OCI-LY7 (cell line): ENCODE measurements at regions not wholly inside any gene's neighbourhood (a gene's known extent, or its start where the extent isn't known, plus 50 kb on each side); places are given as distances from the start of the nearest gene placed in this dataset.

Experiments used
- BruUV-seq: library from RNA; stranded (reverse); fragments of 400-500 nt; replicated peaks from 2 replicates; lab custom pipeline; 2021; lab: Mats Ljungman, UMichigan
- CTCF ChIA-PET: fragments of 300-600 bp; sonication (Branson Sonifier 250); formaldehyde crosslinking; loops from one replicate; lab custom pipeline; 2022; ENCODE audit warnings: antibody characterized with exemption; ENCODE audit not compliant: unreplicated experiment; lab: Charles Lee
- POLR2A ChIA-PET: fragments of 300-600 bp; sonication (Branson Sonifier 250); formaldehyde crosslinking; loops from one replicate; lab custom pipeline; 2022; ENCODE audit warnings: antibody characterized with exemption; lab: Charles Lee
- DNase-seq: peaks from one replicate; pipeline ENCODE4 v3.0.0-alpha.2; 2015; ENCODE audit warnings: low spot score
- H2AFZ ChIP-seq: fragments of 200-600 bp; sonication (generic), shearing (Covaris generic); 2 replicates; pipeline ENCODE4 v1.6.1; 2014; ENCODE audit warnings: mild to moderate bottlenecking, antibody characterized with exemption, low read length, moderate library complexity
- H3K27ac ChIP-seq: fragments of 200-600 bp; sonication (generic); 2 replicates; pipeline ENCODE4 v1.5.1; 2014; ENCODE audit warnings: mixed run types, low read depth, mild to moderate bottlenecking, moderate library complexity, low read length, inconsistent platforms; ENCODE audit not compliant: poor library complexity, severe bottlenecking
- H3K36me3 ChIP-seq: fragments of 200-600 bp; sonication (generic); 2 replicates; pipeline ENCODE4 v1.6.1; 2014; ENCODE audit warnings: mild to moderate bottlenecking, antibody characterized with exemption, low read length, moderate library complexity, mixed read lengths; ENCODE audit not compliant: insufficient read depth
- H3K4me1 ChIP-seq: fragments of 200-600 bp; sonication (generic); 2 replicates; pipeline ENCODE4 v1.5.1; 2014; ENCODE audit warnings: mild to moderate bottlenecking, low read length; ENCODE audit not compliant: insufficient read depth, poor library complexity, severe bottlenecking
- H3K4me2 ChIP-seq: fragments of 200-600 bp; sonication (generic); 2 replicates; pipeline ENCODE4 v1.6.1; 2014; ENCODE audit warnings: mild to moderate bottlenecking, low read length
- H3K4me3 ChIP-seq: fragments of 200-600 bp; sonication (generic); 2 replicates; pipeline ENCODE4 v1.5.1; 2014; ENCODE audit warnings: mild to moderate bottlenecking, low read depth, low read length; ENCODE audit not compliant: poor library complexity, severe bottlenecking
- H3K79me2 ChIP-seq: fragments of 200-600 bp; sonication (generic); 2 replicates; pipeline ENCODE4 v1.6.1; 2016; ENCODE audit warnings: low read depth, mild to moderate bottlenecking, low read length, moderate library complexity, mixed read lengths; ENCODE audit not compliant: insufficient read depth
- H3K9me2 ChIP-seq: fragments of 200-600 bp; sonication (generic); 2 replicates; pipeline ENCODE4 v1.6.1; 2016; ENCODE audit warnings: mild to moderate bottlenecking, low read length, mixed read lengths; ENCODE audit not compliant: insufficient read depth
- H3K9me3 ChIP-seq: fragments of 200-600 bp; sonication (generic); 2 replicates; pipeline ENCODE4 v1.6.1; 2014; ENCODE audit warnings: mild to moderate bottlenecking, mixed run types, low read length, mixed read lengths
- H4K20me1 ChIP-seq: fragments of 200-600 bp; sonication (generic); 2 replicates; pipeline ENCODE4 v1.6.1; 2014; ENCODE audit warnings: mild to moderate bottlenecking, antibody characterized with exemption, low read length, moderate library complexity, mixed read lengths; ENCODE audit not compliant: insufficient read depth
- EZH2phosphoT487 ChIP-seq: fragments of 200-600 bp; sonication (generic); IDR thresholded peaks from 2 replicates; pipeline ENCODE4 v1.6.1; 2018; ENCODE audit warnings: low read depth, borderline replicate concordance, mild to moderate bottlenecking, mixed run types, antibody characterized with exemption, low read length, moderate library complexity, mixed read lengths
- intact Hi-C: fragments of 100-400 bp; cut with micrococcal nuclease; formaldehyde crosslinking; loops from one replicate; pipeline ENCODE4 v1.10.0; 2022; ENCODE audit not compliant: unreplicated experiment
- TF ChIP-seq, protein P1 (sequence below): fragments of 200-600 bp; sonication (generic); conservative IDR thresholded peaks from 2 replicates; pipeline ENCODE4 v1.5.1; 2014; ENCODE audit warnings: mild to moderate bottlenecking, antibody characterized with exemption, low read length, moderate library complexity, mixed read lengths

DNA sequence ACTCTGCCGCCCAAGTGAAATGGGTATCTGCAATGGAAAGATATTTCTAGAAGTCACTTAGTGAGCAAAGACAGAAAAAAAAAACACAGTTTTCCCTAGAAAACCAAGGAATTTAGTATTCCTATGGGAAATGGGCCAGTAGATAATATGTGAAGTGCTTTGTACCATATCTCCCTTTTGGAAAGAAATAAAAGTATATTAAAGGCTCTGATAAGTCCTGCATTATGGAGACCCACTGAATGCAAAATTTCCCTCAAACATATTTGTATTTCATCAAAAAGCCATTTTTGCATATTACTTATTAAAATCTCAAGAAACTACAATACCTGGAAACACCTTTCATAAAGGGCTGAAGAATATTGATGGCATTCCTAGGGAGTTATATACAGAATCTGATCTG, 51.6 kb upstream of the DYNLRB2 start:
- Histone ChIP-seq H3K79me2 (no peaks in the 10 kb centered on the region), H2AFZ (no peak overlapping the region), H3K4me2 (no peak overlapping the region), H3K36me3 (no peaks in the 10 kb centered on the region), H3K27ac (no peak overlapping the region), H3K9me2 (no peaks in the 10 kb centered on the region), H3K9me3 (no peaks in the 10 kb centered on the region), H4K20me1 (no peaks in the 10 kb centered on the region), H3K4me3 (no peak overlapping the region), H3K4me1 (no peaks in the 10 kb centered on the region)
- no TSS peak for BruUV-seq
- CTCF ChIA-PET = no interaction called here
- TF ChIP-seq, protein P1, sequence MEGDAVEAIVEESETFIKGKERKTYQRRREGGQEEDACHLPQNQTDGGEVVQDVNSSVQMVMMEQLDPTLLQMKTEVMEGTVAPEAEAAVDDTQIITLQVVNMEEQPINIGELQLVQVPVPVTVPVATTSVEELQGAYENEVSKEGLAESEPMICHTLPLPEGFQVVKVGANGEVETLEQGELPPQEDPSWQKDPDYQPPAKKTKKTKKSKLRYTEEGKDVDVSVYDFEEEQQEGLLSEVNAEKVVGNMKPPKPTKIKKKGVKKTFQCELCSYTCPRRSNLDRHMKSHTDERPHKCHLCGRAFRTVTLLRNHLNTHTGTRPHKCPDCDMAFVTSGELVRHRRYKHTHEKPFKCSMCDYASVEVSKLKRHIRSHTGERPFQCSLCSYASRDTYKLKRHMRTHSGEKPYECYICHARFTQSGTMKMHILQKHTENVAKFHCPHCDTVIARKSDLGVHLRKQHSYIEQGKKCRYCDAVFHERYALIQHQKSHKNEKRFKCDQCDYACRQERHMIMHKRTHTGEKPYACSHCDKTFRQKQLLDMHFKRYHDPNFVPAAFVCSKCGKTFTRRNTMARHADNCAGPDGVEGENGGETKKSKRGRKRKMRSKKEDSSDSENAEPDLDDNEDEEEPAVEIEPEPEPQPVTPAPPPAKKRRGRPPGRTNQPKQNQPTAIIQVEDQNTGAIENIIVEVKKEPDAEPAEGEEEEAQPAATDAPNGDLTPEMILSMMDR = no peak
- no peak for TF ChIP-seq EZH2phosphoT487
- intact Hi-C loops = no loop called here
- POLR2A ChIA-PET = no interaction called here
- DNase-seq = no peak

- no peaks in the 10 kb centered on the region for H3K9me2 ChIP-seq
- H3K9me3 ChIP-seq = no peaks in the 10 kb centered on the region
- no TSS peak for BruUV-seq
- TF ChIP-seq, protein P1 = no peak
- no peak for TF ChIP-seq EZH2phosphoT487
- POLR2A ChIA-PET = no interaction called here
- DNase-seq = no peak
- H4K20me1 ChIP-seq = no peaks in the 10 kb centered on the region
- no peaks in the 10 kb centered on the region for H3K79me2 ChIP-seq
- CTCF ChIA-PET = no interaction called here
- no peaks in the 10 kb centered on the region for H3K36me3 ChIP-seq
- intact Hi-C loops = no loop called here
- H3K27ac ChIP-seq = no peak overlapping the region
- H3K4me1 ChIP-seq = no peaks in the 10 kb centered on the region
- H3K4me3 ChIP-seq = no peak overlapping the region
- H2AFZ ChIP-seq = no peak overlapping the region
- H3K4me2 ChIP-seq = no peak overlapping the region
Observed at GRCh38 chr16:80488167-80488566, 52.6 kb upstream of the DYNLRB2 start.

DNA sequence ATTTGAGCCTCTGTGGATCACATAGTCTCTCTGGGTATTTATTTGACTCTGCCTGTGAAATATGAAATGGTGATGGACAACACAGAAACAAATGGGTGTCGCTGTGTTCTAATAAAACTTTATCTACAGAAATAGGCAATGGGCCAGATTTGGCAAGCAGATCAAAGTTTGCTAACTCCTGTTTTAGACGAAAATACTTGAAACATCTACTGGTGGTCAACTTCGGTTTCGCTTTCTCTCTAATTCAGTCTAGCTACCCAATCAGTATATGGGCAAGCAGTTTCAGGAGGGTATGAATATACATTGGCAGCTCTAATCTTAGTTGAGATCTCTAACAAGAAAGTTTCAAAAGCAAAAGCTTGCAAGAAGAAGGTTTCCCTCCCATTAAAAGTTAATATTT, 60.1 kb upstream of the DYNLRB2 start:
- H3K4me2 ChIP-seq = no peak overlapping the region
- no peak overlapping the region for H2AFZ ChIP-seq
- intact Hi-C loops = no loop called here
- BruUV-seq = no TSS peak
- ChIA-PET POLR2A (no interaction called here), CTCF (no interaction called here)
- DNase-seq = no peak
- H3K4me3 ChIP-seq = no peak overlapping the region
- H3K9me3 ChIP-seq = no peaks in the 10 kb centered on the region
- no peaks in the 10 kb centered on the region for H3K79me2 ChIP-seq
- H3K27ac ChIP-seq = no peak overlapping the region
- H3K4me1 ChIP-seq = no peaks in the 10 kb centered on the region
- no peaks in the 10 kb centered on the region for H3K9me2 ChIP-seq
- H3K36me3 ChIP-seq = no peaks in the 10 kb centered on the region
- no peaks in the 10 kb centered on the region for H4K20me1 ChIP-seq
- TF ChIP-seq, protein P1 = no peak
- no peak for TF ChIP-seq EZH2phosphoT487
